Trophoblast cell (in vitro differentiated cells and primary cell): ENCODE measurements at regions not wholly inside any gene's neighbourhood (a gene's known extent, or its start where the extent isn't known, plus 50 kb on each side); places are given as distances from the start of the nearest gene placed in this dataset.
"Not testable (repeated sequence)": the region's sequence is repeated elsewhere in the genome, so short reads cannot be mapped to it uniquely, and the experiment has no call there.

Experiments
- DNase-seq, 2 donors: peaks; one replicate each; pipeline ENCODE4 v3.0.0-alpha.2; 2016
- H2AFZ ChIP-seq: 2 replicates; pipeline ENCODE4 v1.6.1; 2013; ENCODE audit warnings: low read length, moderate library complexity, mild to moderate bottlenecking; ENCODE audit not compliant: insufficient read depth, poor library complexity
- H2AK5ac ChIP-seq: 2 replicates; pipeline ENCODE4 v1.6.1; 2013; ENCODE audit warnings: mild to moderate bottlenecking, low read length
- H2BK120ac ChIP-seq: 2 replicates; pipeline ENCODE4 v1.6.1; 2013; ENCODE audit warnings: low read length, mild to moderate bottlenecking, moderate library complexity; ENCODE audit not compliant: insufficient read depth, poor library complexity
- H2BK12ac ChIP-seq: 2 replicates; pipeline ENCODE4 v1.6.1; 2013; ENCODE audit warnings: mild to moderate bottlenecking, low read length, moderate library complexity
- H2BK5ac ChIP-seq: 2 replicates; pipeline ENCODE4 v1.6.1; 2013; ENCODE audit warnings: low read length, low read depth, moderate library complexity, mild to moderate bottlenecking; ENCODE audit not compliant: poor library complexity
- H3K14ac ChIP-seq: 2 replicates; pipeline ENCODE4 v1.6.1; 2013; ENCODE audit warnings: mild to moderate bottlenecking, low read length
- H3K18ac ChIP-seq: 2 replicates; pipeline ENCODE4 v1.6.1; 2013; ENCODE audit warnings: mild to moderate bottlenecking, low read length
- H3K23ac ChIP-seq: 2 replicates; pipeline ENCODE4 v1.6.1; 2013; ENCODE audit warnings: low read length
- H3K27ac ChIP-seq: 2 replicates; pipeline ENCODE4 v1.5.1; 2013; ENCODE audit warnings: low read depth, mild to moderate bottlenecking, inconsistent platforms, low read length, moderate library complexity
- H3K27me3 ChIP-seq: 2 replicates; pipeline ENCODE4 v1.6.1; 2013; ENCODE audit warnings: inconsistent platforms, mild to moderate bottlenecking, low read length, moderate library complexity; ENCODE audit not compliant: insufficient read depth
- H3K36me3 ChIP-seq, 2 experiments: 1 replicate in 1 of 2; 2 replicates in 1 of 2; pipeline ENCODE4 v1.6.1; 2013; ENCODE audit warnings: low read length in 2 of 2, mild to moderate bottlenecking in 2 of 2, moderate library complexity in 1 of 2; ENCODE audit not compliant: insufficient read depth in 2 of 2, control insufficient read depth in 1 of 2
- H3K4ac ChIP-seq: 2 replicates; pipeline ENCODE4 v1.6.1; 2013; ENCODE audit warnings: low read depth, mild to moderate bottlenecking, low read length, moderate library complexity
- H3K4me1 ChIP-seq, 2 experiments: 1 replicate in 1 of 2; 2 replicates in 1 of 2; pipeline ENCODE4 v1.6.1; 2013; ENCODE audit warnings: low read length in 2 of 2, mild to moderate bottlenecking in 2 of 2, moderate library complexity in 1 of 2; ENCODE audit not compliant: insufficient read depth in 2 of 2, control insufficient read depth in 1 of 2
- H3K4me2 ChIP-seq: 2 replicates; pipeline ENCODE4 v1.6.1; 2013; ENCODE audit warnings: inconsistent platforms, mild to moderate bottlenecking, low read length, moderate library complexity
- H3K4me3 ChIP-seq: 2 replicates; pipeline ENCODE4 v1.5.1; 2013; ENCODE audit warnings: mild to moderate bottlenecking, low read depth, low read length, inconsistent platforms
- H3K79me1 ChIP-seq: one replicate; pipeline ENCODE4 v1.6.1; 2013; ENCODE audit warnings: low read length
- H3K79me2 ChIP-seq: 2 replicates; pipeline ENCODE4 v1.6.1; 2013; ENCODE audit warnings: low read length, mild to moderate bottlenecking; ENCODE audit not compliant: control insufficient read depth, insufficient read depth, poor library complexity
- H3K9ac ChIP-seq: 2 replicates; pipeline ENCODE4 v1.6.1; 2013; ENCODE audit warnings: mild to moderate bottlenecking, low read length
- H3K9me3 ChIP-seq: 2 replicates; pipeline ENCODE4 v1.6.1; 2013; ENCODE audit warnings: low read depth, mild to moderate bottlenecking, control low read depth, inconsistent platforms, low read length; ENCODE audit not compliant: insufficient read depth
- H4K12ac ChIP-seq: 2 replicates; pipeline ENCODE4 v1.6.1; 2013; ENCODE audit warnings: low read depth, mild to moderate bottlenecking, low read length, moderate library complexity
- H4K8ac ChIP-seq: 2 replicates; pipeline ENCODE4 v1.6.1; 2013; ENCODE audit warnings: low read depth, mild to moderate bottlenecking, low read length, moderate library complexity
- H4K91ac ChIP-seq: one replicate; pipeline ENCODE4 v1.6.1; 2013; ENCODE audit warnings: low read depth, mild to moderate bottlenecking, low read length, moderate library complexity
- WGBS: extraction: QIAGEN DNeasy Blood & Tissue Kit; methylation state at CpG from one replicate; pipeline ENCODE4 v1.1.7; 2013; ENCODE audit warnings: missing lambda C conversion rate; ENCODE audit not compliant: insufficient read length, insufficient coverage; ENCODE audit errors: extremely low coverage; 5-methylcytosine and 5-hydroxymethylcytosine counted together

GRCh38 chr10:20656886-20657285, 240.2 kb downstream of the NEBL start:
- no peak for DNase-seq
- H3K23ac ChIP-seq: no peak overlapping the region

DNA sequence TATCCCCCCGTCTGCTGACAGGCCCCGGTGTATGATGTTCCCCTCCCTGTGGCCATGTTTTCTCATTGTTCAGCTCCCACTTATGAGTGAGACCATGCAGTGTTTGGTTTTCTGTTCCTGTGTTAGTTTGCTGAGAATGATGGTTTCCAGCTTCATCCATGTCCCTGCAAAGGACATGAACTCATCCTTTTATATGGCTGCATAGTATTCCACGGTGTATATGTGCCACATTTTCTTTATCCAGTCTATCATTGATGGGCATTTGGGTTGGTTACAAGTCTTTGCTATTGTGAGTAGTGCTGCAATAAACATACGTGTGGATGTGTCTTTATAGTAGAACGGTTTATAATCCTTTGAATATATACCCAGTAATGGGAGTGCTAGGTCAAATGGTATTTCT, 244.7 kb downstream of the NEBL start:
- not testable (repeated sequence) for H3K79me1 ChIP-seq, H2AK5ac ChIP-seq
- WGBS: no CpG with 5 or more reads among the region's 5 CpGs

More at GRCh38 chr10:20656886-20657285, 240.2 kb downstream of the NEBL start:
- Histone ChIP-seq H2AFZ (no peak overlapping the region), H4K12ac (no peak overlapping the region), H3K36me3 (no peaks in the 10 kb centered on the region), H2BK5ac (no peak overlapping the region), H3K27ac (no peak overlapping the region), H4K8ac (no peak overlapping the region), H3K79me2 (no peaks in the 10 kb centered on the region), H3K9ac (no peak overlapping the region), H2BK12ac (no peak overlapping the region), H3K4me1 (no peaks in the 10 kb centered on the region), H3K4ac (no peak overlapping the region), H3K14ac (no peak overlapping the region), H3K4me3 (no peak overlapping the region), H3K9me3 (no peaks in the 10 kb centered on the region), H3K18ac (no peak overlapping the region), H2BK120ac (no peak overlapping the region), H3K27me3 (no peaks in the 10 kb centered on the region), H4K91ac (no peak overlapping the region), H3K4me2 (no peak overlapping the region), H2AK5ac (no peak overlapping the region), H3K79me1 (no peaks in the 10 kb centered on the region)
- no CpG with 5 or more reads among the region's 3 CpGs for WGBS

GRCh38 chr10:20648263-20648874, 248.7 kb downstream of the NEBL start:
- no peak overlapping the region for H3K9ac ChIP-seq
- no peak overlapping the region for H2BK5ac ChIP-seq
- no peak overlapping the region for H4K91ac ChIP-seq
- H3K23ac ChIP-seq: no peak overlapping the region
- H3K27ac ChIP-seq: no peak overlapping the region
- H3K9me3 ChIP-seq: no peaks in the 10 kb centered on the region
- no peak overlapping the region for H3K4me2 ChIP-seq
- H2AK5ac ChIP-seq: no peak overlapping the region
- no peaks in the 10 kb centered on the region for H3K4me1 ChIP-seq
- H3K79me2 ChIP-seq: no peaks in the 10 kb centered on the region
- no peak overlapping the region for H2AFZ ChIP-seq
- H3K4me3 ChIP-seq: no peak overlapping the region
- H2BK12ac ChIP-seq: no peak overlapping the region
- no peak overlapping the region for H3K4ac ChIP-seq
- DNase-seq: no peak
- no peaks in the 10 kb centered on the region for H3K36me3 ChIP-seq
- no peaks in the 10 kb centered on the region for H3K27me3 ChIP-seq
- no peak overlapping the region for H2BK120ac ChIP-seq
- H3K18ac ChIP-seq: no peak overlapping the region
- no peak overlapping the region for H4K8ac ChIP-seq
- no peak overlapping the region for H4K12ac ChIP-seq
- H3K79me1 ChIP-seq: no peaks in the 10 kb centered on the region
- WGBS: no CpG with 5 or more reads among the region's 2 CpGs
- no peak overlapping the region for H3K14ac ChIP-seq

More for the DNA sequence above, 244.7 kb downstream of the NEBL start:
- not testable (repeated sequence) for H4K8ac ChIP-seq, H3K23ac ChIP-seq, H3K14ac ChIP-seq, H3K4me1 ChIP-seq, H2AFZ ChIP-seq, DNase-seq, H3K4me3 ChIP-seq, H3K27me3 ChIP-seq, H2BK120ac ChIP-seq, H3K4me2 ChIP-seq, H3K9ac ChIP-seq, H4K12ac ChIP-seq, H3K36me3 ChIP-seq, H2BK12ac ChIP-seq, H3K27ac ChIP-seq, H3K79me2 ChIP-seq, H3K18ac ChIP-seq, H3K9me3 ChIP-seq, H2BK5ac ChIP-seq, H4K91ac ChIP-seq, H3K4ac ChIP-seq

DNA sequence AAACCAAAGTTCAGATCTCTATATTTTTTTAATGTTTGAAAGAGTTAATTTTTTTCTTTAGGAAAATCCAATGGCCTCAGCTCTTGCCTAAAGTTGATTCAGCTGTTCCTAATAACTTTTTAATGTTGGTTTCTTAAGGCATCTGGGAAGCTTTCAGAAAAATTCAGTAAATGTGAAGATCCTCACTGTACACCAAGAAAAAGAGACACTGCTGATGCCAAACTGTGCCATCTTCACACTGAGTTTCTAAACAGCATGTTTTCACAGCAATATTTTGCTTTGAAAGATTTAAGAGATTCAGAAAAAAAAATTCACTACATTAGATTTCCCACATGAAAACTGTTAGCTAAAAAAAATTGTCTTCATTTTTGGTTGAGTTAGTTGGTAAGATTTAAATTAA, 249.4 kb downstream of the NEBL start:
- Histone ChIP-seq H2AFZ (no peak overlapping the region), H3K18ac (no peak overlapping the region), H2BK5ac (no peak overlapping the region), H4K8ac (no peak overlapping the region), H4K91ac (no peak overlapping the region), H3K14ac (no peak overlapping the region), H3K4me2 (no peak overlapping the region), H2BK12ac (no peak overlapping the region), H4K12ac (no peak overlapping the region), H2AK5ac (no peak overlapping the region), H3K27me3 (no peaks in the 10 kb centered on the region), H3K36me3 (no peaks in the 10 kb centered on the region), H3K9ac (no peak overlapping the region), H3K27ac (no peak overlapping the region), H3K9me3 (no peaks in the 10 kb centered on the region), H3K4ac (no peak overlapping the region), H3K4me1 (no peaks in the 10 kb centered on the region), H2BK120ac (no peak overlapping the region), H3K23ac (no peak overlapping the region), H3K4me3 (no peak overlapping the region), H3K79me2 (no peaks in the 10 kb centered on the region), H3K79me1 (no peaks in the 10 kb centered on the region)
- no peak for DNase-seq
